ENCODE measurements at regions not wholly inside any gene's neighbourhood (a gene's known extent, or its start where the extent isn't known, plus 50 kb on each side); places are given as distances from the start of the nearest gene placed in this dataset.

GRCh38 chr3:148459931-148460513, 237.7 kb upstream of the AGTR1 start:
- TF ChIP-seq CTCF (IDR thresholded peaks at IDR 0.05; ENCODE audit: insufficient read depth, low read depth, low read length) (no peak), EZH2 (IDR thresholded peaks at IDR 0.05; ENCODE audit: insufficient read depth, low read length) (no peak)
